AG09309 (cell line): ENCODE measurements at regions not wholly inside any gene's neighbourhood (a gene's known extent, or its start where the extent isn't known, plus 50 kb on each side); places are given as distances from the start of the nearest gene placed in this dataset.
"Not testable (repeated sequence)": the region's sequence is repeated elsewhere in the genome, so short reads cannot be mapped to it uniquely, and the experiment has no call there.

ENCODE experiments used
- DNase-seq: peaks from one replicate; pipeline ENCODE4 v3.0.0-alpha.2; 2010; ENCODE audit warnings: low read depth
- H3K4me3 ChIP-seq: 2 replicates; pipeline ENCODE4 v1.5.1; 2011; ENCODE audit warnings: mild to moderate bottlenecking, low read depth, low read length, moderate library complexity; ENCODE audit not compliant: control insufficient read depth
- TF ChIP-seq, protein P1 (sequence below): IDR thresholded peaks from 2 replicates; pipeline ENCODE4 v1.5.1; 2011; ENCODE audit warnings: mild to moderate bottlenecking, low read depth, low read length, inconsistent platforms; ENCODE audit not compliant: insufficient read depth, control insufficient read depth; ENCODE audit errors: missing control alignments

DNA sequence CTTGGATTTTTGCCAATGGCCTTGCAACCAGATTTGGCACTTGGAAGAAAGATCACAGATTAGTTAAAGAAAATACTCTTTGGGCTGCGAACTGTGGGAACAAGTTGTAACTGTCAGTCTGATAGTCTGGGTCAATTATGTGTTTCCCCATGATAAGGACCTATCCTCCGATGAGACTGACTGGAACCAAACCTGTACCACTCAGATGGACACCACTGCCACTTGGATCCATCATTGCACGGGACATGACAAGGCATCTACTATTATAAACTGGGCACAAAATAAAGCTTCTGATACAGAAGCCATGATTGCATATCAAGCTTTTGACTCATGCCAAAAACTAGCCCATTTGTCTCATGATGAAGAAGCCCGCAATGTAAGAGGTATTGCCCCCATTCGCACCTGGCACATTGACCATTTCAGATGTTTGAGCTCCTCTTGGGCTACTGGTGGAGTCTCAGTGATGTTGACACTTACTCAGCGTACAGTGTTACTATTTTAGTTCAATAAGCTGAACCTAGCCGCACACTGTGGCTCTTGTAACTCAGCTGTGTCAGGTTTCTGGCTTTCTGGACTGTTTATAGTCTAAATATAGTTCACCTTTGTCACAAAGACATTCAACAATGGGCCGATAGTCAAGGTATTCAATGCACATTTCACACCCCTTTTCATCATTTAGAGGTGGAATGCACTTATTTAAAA, 179.8 kb upstream of the RBBP8 start:
- H3K4me3 ChIP-seq: no peak overlapping the region
- TF ChIP-seq, protein P1, sequence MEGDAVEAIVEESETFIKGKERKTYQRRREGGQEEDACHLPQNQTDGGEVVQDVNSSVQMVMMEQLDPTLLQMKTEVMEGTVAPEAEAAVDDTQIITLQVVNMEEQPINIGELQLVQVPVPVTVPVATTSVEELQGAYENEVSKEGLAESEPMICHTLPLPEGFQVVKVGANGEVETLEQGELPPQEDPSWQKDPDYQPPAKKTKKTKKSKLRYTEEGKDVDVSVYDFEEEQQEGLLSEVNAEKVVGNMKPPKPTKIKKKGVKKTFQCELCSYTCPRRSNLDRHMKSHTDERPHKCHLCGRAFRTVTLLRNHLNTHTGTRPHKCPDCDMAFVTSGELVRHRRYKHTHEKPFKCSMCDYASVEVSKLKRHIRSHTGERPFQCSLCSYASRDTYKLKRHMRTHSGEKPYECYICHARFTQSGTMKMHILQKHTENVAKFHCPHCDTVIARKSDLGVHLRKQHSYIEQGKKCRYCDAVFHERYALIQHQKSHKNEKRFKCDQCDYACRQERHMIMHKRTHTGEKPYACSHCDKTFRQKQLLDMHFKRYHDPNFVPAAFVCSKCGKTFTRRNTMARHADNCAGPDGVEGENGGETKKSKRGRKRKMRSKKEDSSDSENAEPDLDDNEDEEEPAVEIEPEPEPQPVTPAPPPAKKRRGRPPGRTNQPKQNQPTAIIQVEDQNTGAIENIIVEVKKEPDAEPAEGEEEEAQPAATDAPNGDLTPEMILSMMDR: no peak
- no peak for DNase-seq

DNA sequence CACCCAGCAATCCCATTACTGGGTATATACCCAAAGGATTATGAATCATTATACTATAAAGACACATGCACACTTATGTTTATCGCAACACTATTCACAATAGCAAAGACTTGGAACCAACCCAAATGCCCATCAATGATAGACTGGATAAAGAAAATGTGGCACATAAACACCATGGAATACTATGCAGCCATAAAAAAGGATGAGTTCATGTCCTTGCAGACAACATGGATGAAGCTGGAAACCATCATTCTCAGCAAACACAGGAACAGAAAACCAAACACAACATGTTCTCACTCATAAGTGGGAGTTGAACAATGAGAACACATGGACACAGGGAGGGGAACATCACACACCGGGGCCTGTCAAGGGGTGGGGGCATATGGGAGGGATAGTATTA, 169.1 kb upstream of the RBBP8 start:
- not testable (repeated sequence) for H3K4me3 ChIP-seq

GRCh38 chr18:22765896-22766295, 167.2 kb upstream of the RBBP8 start:
- no peak overlapping the region for H3K4me3 ChIP-seq
- TF ChIP-seq, protein P1: no peak
- DNase-seq: no peak

More for the DNA sequence above, 169.1 kb upstream of the RBBP8 start:
- not testable (repeated sequence) for DNase-seq

GRCh38 chr18:22767653-22768052, 165.5 kb upstream of the RBBP8 start:
- H3K4me3 ChIP-seq: no peak overlapping the region
- TF ChIP-seq, protein P1: no peak
- no peak for DNase-seq

- H3K4me3 ChIP-seq: no peak overlapping the region
- no peak for DNase-seq
- TF ChIP-seq, protein P1: no peak
These were observed 159.2 kb upstream of the RBBP8 start for GRCh38 chr18:22773944-22774343.

GRCh38 chr18:22778996-22779395, 154.1 kb upstream of the RBBP8 start:
- TF ChIP-seq, protein P1: no peak
- no peak overlapping the region for H3K4me3 ChIP-seq
- DNase-seq: no peak

DNA sequence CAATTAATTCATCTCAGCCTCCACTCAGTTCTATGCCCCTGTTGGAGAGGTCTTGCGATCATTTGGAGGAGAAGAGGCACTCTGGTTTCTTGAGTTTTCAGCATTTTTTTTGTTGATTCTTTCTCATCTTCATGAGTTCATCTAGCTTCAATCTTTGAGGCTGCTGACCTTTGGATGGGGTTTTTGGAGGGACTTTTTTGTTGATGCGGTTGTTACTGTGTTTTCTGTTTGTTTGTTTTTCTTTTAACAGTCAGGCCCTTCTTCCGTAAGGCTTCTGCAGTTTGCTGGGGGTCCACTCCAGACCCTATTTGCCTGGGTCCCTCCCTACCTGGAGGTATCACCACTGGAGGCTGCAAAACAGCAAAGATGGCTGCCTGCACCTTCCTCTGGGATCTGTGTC, 149.9 kb upstream of the RBBP8 start:
- H3K4me3 ChIP-seq: no peak overlapping the region
- DNase-seq: no peak
- TF ChIP-seq, protein P1: no peak
